Fibroblast of lung (primary cell): ENCODE measurements at regions not wholly inside any gene's neighbourhood (a gene's known extent, or its start where the extent isn't known, plus 50 kb on each side); places are given as distances from the start of the nearest gene placed in this dataset.

Experiments
- DNase-seq, 2 donors: peaks; one replicate each; pipeline versions ENCODE4 v3.0.0 to v3.0.0-alpha.2; 2010; ENCODE audit warnings: low read depth in 2 of 2
- H2AFZ ChIP-seq: 2 replicates; pipeline ENCODE4 v1.5.1; 2012; ENCODE audit warnings: low read length, control low read depth, inconsistent platforms
- H3K27ac ChIP-seq: 2 replicates; pipeline ENCODE4 v1.5.1; 2011; ENCODE audit warnings: low read length, control low read depth; ENCODE audit not compliant: insufficient read depth
- H3K27me3 ChIP-seq: 2 replicates; pipeline ENCODE4 v1.5.1; 2011; ENCODE audit warnings: mild to moderate bottlenecking, low read length; ENCODE audit not compliant: control insufficient read depth, insufficient read depth
- H3K36me3 ChIP-seq: 2 replicates; pipeline ENCODE4 v1.5.1; 2011; ENCODE audit warnings: low read length; ENCODE audit not compliant: control insufficient read depth, insufficient read depth
- H3K4me1 ChIP-seq: 2 replicates; pipeline ENCODE4 v1.5.1; 2011; ENCODE audit warnings: low read length; ENCODE audit not compliant: control insufficient read depth, insufficient read depth; ENCODE audit errors: extremely low read depth
- H3K4me2 ChIP-seq: 2 replicates; pipeline ENCODE4 v1.5.1; 2011; ENCODE audit warnings: low read length, control low read depth; ENCODE audit not compliant: insufficient read depth; ENCODE audit errors: extremely low read depth
- H3K4me3 ChIP-seq, 4 experiments: fragments of 200-600 bp in 1 of 4; sonication (generic) in 1 of 4; replicated peaks in 1 of 4; 2 replicates each; pipeline ENCODE4 v1.5.1; 2011 to 2016; ENCODE audit warnings: low read length in 4 of 4, low read depth in 3 of 4, mild to moderate bottlenecking in 3 of 4, control low read depth in 2 of 4, inconsistent platforms in 1 of 4, mixed read lengths in 1 of 4; ENCODE audit not compliant: insufficient read depth in 1 of 4; ENCODE audit errors: control extremely low read depth in 1 of 4
- H3K79me2 ChIP-seq: 2 replicates; pipeline ENCODE4 v1.5.1; 2012; ENCODE audit warnings: mild to moderate bottlenecking, low read length, inconsistent platforms; ENCODE audit not compliant: control insufficient read depth, insufficient read depth
- H3K9ac ChIP-seq: 2 replicates; pipeline ENCODE4 v1.5.1; 2011; ENCODE audit warnings: mild to moderate bottlenecking, low read length, control low read depth; ENCODE audit not compliant: insufficient read depth
- H3K9me3 ChIP-seq: 2 replicates; pipeline ENCODE4 v1.5.1; 2012; ENCODE audit warnings: low read depth, low read length; ENCODE audit not compliant: control insufficient read depth, insufficient read depth
- H4K20me1 ChIP-seq: 2 replicates; pipeline ENCODE4 v1.5.1; 2011; ENCODE audit warnings: low read length; ENCODE audit not compliant: control insufficient read depth, insufficient read depth; ENCODE audit errors: extremely low read depth
- EZH2 ChIP-seq: IDR thresholded peaks from 2 replicates; pipeline ENCODE4 v1.5.1; 2012; ENCODE audit warnings: low read length, control low read depth, mild to moderate bottlenecking; ENCODE audit errors: missing control alignments
- TF ChIP-seq, protein P1 (sequence below), 2 donors: IDR thresholded peaks in 1 of 2; conservative IDR thresholded peaks in 1 of 2; 1 replicate in 1 of 2; 2 replicates in 1 of 2; pipeline ENCODE4 v1.5.1; 2011 to 2012; ENCODE audit warnings: low read length in 2 of 2, control low read depth in 1 of 2, inconsistent platforms in 1 of 2, low read depth in 1 of 2, mild to moderate bottlenecking in 1 of 2

GRCh38 chr9:111250875-111251842 lies 78.9 kb downstream of the OR2K2 start:
- TF ChIP-seq, protein P1, sequence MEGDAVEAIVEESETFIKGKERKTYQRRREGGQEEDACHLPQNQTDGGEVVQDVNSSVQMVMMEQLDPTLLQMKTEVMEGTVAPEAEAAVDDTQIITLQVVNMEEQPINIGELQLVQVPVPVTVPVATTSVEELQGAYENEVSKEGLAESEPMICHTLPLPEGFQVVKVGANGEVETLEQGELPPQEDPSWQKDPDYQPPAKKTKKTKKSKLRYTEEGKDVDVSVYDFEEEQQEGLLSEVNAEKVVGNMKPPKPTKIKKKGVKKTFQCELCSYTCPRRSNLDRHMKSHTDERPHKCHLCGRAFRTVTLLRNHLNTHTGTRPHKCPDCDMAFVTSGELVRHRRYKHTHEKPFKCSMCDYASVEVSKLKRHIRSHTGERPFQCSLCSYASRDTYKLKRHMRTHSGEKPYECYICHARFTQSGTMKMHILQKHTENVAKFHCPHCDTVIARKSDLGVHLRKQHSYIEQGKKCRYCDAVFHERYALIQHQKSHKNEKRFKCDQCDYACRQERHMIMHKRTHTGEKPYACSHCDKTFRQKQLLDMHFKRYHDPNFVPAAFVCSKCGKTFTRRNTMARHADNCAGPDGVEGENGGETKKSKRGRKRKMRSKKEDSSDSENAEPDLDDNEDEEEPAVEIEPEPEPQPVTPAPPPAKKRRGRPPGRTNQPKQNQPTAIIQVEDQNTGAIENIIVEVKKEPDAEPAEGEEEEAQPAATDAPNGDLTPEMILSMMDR (conservative IDR thresholded peaks at IDR 0.05 in 1 of 2, IDR thresholded peaks at IDR 0.05 in 1 of 2; ENCODE audit: low read depth in 1 of 2, low read length in 2 of 2): no peak
- TF ChIP-seq EZH2: no peak
- no peak overlapping the region for H3K4me2 ChIP-seq
- no peaks in the 10 kb centered on the region for H3K36me3 ChIP-seq
- no peaks in the 10 kb centered on the region for H3K9me3 ChIP-seq
- H3K27ac ChIP-seq: no peak overlapping the region
- no peak overlapping the region for H2AFZ ChIP-seq
- H3K79me2 ChIP-seq: no peaks in the 10 kb centered on the region
- no peak overlapping the region for H3K9ac ChIP-seq
- no peak for DNase-seq
- H3K27me3 ChIP-seq: no peaks in the 10 kb centered on the region
- no peaks in the 10 kb centered on the region for H3K4me1 ChIP-seq
- no peaks in the 10 kb centered on the region for H4K20me1 ChIP-seq
- no peak overlapping the region for H3K4me3 ChIP-seq

DNA sequence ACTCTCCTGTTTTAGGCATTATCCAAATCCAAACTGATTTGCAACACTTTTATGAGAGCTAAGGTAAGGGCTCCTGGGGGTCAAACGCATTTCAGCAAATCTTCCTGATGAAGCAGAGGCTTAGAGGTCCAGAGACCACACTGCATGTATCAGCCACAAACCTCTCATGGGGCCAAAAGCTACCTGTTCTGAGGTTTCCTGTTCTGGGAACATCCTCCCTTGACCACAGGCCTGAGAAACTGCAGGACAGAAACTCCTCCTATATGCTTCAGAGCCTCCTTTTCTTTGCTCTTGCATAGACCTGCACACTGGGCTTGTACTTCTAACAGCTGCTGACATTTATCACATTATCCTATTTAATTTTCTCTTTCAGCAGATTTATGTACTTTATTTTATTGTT lies 92.6 kb downstream of the OR2K2 start:
- DNase-seq: no peak
- TF ChIP-seq, protein P1 (conservative IDR thresholded peaks at IDR 0.05 in 1 of 2, IDR thresholded peaks at IDR 0.05 in 1 of 2; ENCODE audit: low read depth in 1 of 2, low read length in 2 of 2): no peak
- no peak for TF ChIP-seq EZH2
- H3K27me3 ChIP-seq: no peaks in the 10 kb centered on the region
- no peak overlapping the region for H3K4me3 ChIP-seq
- no peaks in the 10 kb centered on the region for H3K79me2 ChIP-seq
- H3K9me3 ChIP-seq: no peaks in the 10 kb centered on the region
- H3K27ac ChIP-seq: no peak overlapping the region
- no peaks in the 10 kb centered on the region for H3K4me1 ChIP-seq
- no peak overlapping the region for H3K4me2 ChIP-seq
- H3K36me3 ChIP-seq: no peaks in the 10 kb centered on the region
- H2AFZ ChIP-seq: no peak overlapping the region
- H3K9ac ChIP-seq: no peak overlapping the region
- no peaks in the 10 kb centered on the region for H4K20me1 ChIP-seq

DNA sequence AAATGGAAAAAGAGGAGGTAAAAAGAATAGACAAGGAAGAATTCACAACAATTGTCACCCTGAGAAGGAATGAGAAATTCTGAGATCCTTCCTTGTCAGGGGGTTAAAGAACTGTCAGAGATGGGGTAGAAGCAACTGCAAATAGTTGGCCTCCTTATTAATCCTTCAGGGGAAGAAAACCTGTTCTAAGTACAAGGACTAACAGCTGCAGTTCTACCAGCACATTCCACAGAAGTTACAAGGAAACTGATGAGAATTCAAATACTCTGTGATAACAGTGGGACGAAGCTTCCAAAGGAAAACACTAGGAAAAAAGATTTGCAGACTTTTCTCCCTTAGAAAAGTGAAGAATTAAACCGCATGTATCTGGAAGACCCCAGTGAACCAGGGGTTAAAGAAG lies 93.7 kb downstream of the OR2K2 start:
- H3K9me3 ChIP-seq: no peaks in the 10 kb centered on the region
- H3K9ac ChIP-seq: no peak overlapping the region
- no peak overlapping the region for H3K4me2 ChIP-seq
- no peak overlapping the region for H3K4me3 ChIP-seq
- H3K27ac ChIP-seq: no peak overlapping the region
- H3K79me2 ChIP-seq: no peaks in the 10 kb centered on the region
- no peaks in the 10 kb centered on the region for H4K20me1 ChIP-seq
- TF ChIP-seq EZH2: no peak
- TF ChIP-seq, protein P1 (conservative IDR thresholded peaks at IDR 0.05 in 1 of 2, IDR thresholded peaks at IDR 0.05 in 1 of 2; ENCODE audit: low read depth in 1 of 2, low read length in 2 of 2): no peak
- DNase-seq: peak in 1 of 2 donors; percentile 7
- no peaks in the 10 kb centered on the region for H3K36me3 ChIP-seq
- no peaks in the 10 kb centered on the region for H3K27me3 ChIP-seq
- H3K4me1 ChIP-seq: no peaks in the 10 kb centered on the region
- H2AFZ ChIP-seq: no peak overlapping the region
